Aorta (tissue), 5 donors: ENCODE measurements at regions not wholly inside any gene's neighbourhood (a gene's known extent, or its start where the extent isn't known, plus 50 kb on each side); places are given as distances from the start of the nearest gene placed in this dataset.

ENCODE experiments used
- ATAC-seq: fragments of 200-7000 bp; cut with Tn5 transposase; one replicate; pipeline ENCODE4 v1.9.1; 2022; ENCODE audit warnings: moderate library complexity; ENCODE audit not compliant: low FRiP score
- DNase-seq, 2 donors: peaks; one replicate each; pipeline ENCODE4 v3.0.0-alpha.2; 2020
- H3K27ac ChIP-seq, 2 donors: one replicate each; pipeline ENCODE4 v1.5.1; 2013; ENCODE audit warnings: low read length in 2 of 2, mild to moderate bottlenecking in 2 of 2, moderate library complexity in 2 of 2, control low read depth in 1 of 2, inconsistent platforms in 1 of 2, low read depth in 1 of 2
- H3K27me3 ChIP-seq, 2 donors: one replicate each; pipeline ENCODE4 v1.6.1; 2013; ENCODE audit warnings: control low read depth in 1 of 2, low read length in 1 of 2, mild to moderate bottlenecking in 1 of 2, moderate library complexity in 1 of 2; ENCODE audit not compliant: insufficient read depth in 2 of 2, control insufficient read depth in 1 of 2
- H3K36me3 ChIP-seq, 2 donors: one replicate each; pipeline ENCODE4 v1.6.1; 2013; ENCODE audit warnings: control low read depth in 1 of 2, low read length in 1 of 2, mild to moderate bottlenecking in 1 of 2; ENCODE audit not compliant: insufficient read depth in 2 of 2, control insufficient read depth in 1 of 2
- H3K4me1 ChIP-seq, 2 donors: one replicate each; pipeline ENCODE4 v1.6.1; 2013; ENCODE audit warnings: low read length in 2 of 2, control low read depth in 1 of 2, mild to moderate bottlenecking in 1 of 2, moderate library complexity in 1 of 2; ENCODE audit not compliant: insufficient read depth in 2 of 2, control insufficient read depth in 1 of 2
- H3K4me3 ChIP-seq, 2 donors: one replicate each; pipeline ENCODE4 v1.5.1; 2013; ENCODE audit warnings: low read length in 2 of 2, control low read depth in 1 of 2, mild to moderate bottlenecking in 1 of 2
- H3K9me3 ChIP-seq: one replicate; pipeline ENCODE4 v1.6.1; 2013; ENCODE audit warnings: mild to moderate bottlenecking, low read length; ENCODE audit not compliant: control insufficient read depth
- WGBS, 2 donors: extraction: QIAGEN DNeasy Blood & Tissue Kit; methylation state at CpG; one replicate each; pipeline ENCODE4 v1.1.7; 2013; 5-methylcytosine and 5-hydroxymethylcytosine counted together
- intact Hi-C, 2 donors: fragments of 100-400 bp; cut with DNase I; formaldehyde crosslinking; loops; one replicate each; pipeline versions ENCODE4 v1.14.2 to v1.15.0; 2022
- donor health status: healthy with polysubstance abuse.
- donor health status: Bipolar disorder and iron deficiency.
- donor health status: DM: no; HTN: no; CAD: no.
- donor health status: DM: no; HTN: no; CAD: no.
- donor health status: DM: yes; HTN: yes; CAD: no.

DNA sequence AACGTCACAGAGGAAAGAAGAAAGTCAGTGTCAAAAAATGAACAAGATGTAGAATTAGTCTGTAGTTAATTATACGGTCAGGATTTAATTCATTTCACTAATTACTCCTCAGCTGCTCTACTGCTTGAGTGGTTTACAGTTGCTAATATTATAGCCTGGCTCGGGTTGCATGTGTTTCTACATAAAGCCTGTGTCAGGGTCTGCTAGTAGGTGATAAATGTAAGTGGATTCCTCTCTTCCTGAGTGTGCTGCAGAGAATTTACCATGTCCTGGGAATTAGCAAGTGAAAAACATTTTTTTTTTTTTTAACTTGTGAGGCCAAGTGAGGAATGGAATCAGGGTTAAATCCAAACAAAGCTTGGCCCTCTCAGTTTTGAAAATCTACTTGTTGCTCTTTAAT lies 622.6 kb downstream of the EPHA4 start:
- WGBS, 2 donors, result 78 to 89% methylated on average over 3 of the region's 3 CpGs
- Histone ChIP-seq H3K4me3 (no peak overlapping the region), H3K36me3 (no peaks in the 10 kb centered on the region), H3K27ac (no peak overlapping the region), H3K27me3 (no peaks in the 10 kb centered on the region), H3K4me1 (no peaks in the 10 kb centered on the region), H3K9me3 (no peaks in the 10 kb centered on the region)
- ATAC-seq (no peak), DNase-seq (no peak)
- intact Hi-C loops, result no loop called here

DNA sequence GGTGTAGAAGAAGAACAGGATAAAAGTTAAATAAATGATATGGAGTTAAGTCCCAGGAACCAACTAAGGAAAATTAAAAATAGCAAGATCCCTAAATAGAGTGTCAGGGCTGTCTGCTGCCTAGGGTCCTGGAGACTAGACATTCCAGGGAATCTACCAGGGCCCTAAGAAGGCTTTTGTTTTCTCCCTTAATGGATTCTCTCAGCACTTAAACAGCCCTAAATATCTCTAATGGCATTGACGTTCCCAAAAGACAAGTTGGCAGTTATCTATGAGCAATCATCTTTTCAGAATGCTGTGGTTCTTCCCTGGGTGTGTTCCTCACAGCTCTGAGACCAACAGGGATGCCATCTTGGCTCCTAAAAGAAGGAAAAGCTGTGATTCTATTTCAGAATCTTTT lies 616.3 kb downstream of the EPHA4 start:
- intact Hi-C loops, result no loop called here
- Histone ChIP-seq H3K27me3 (no peaks in the 10 kb centered on the region), H3K4me1 (peaks cover under 1 to 7% of the 10 kb centered on the region in 2 donors), H3K4me3 (no peak overlapping the region), H3K9me3 (no peaks in the 10 kb centered on the region), H3K36me3 (no peaks in the 10 kb centered on the region), H3K27ac (no peak overlapping the region)
- ATAC-seq, result no peak
- WGBS, 2 donors, result 25 to 42% methylated on average over 1 of the region's 1 CpG
- no peak for DNase-seq

GRCh38 chr2:220956429-220956828 lies 615.7 kb downstream of the EPHA4 start:
- DNase-seq, result no peak
- no peak for ATAC-seq
- no peaks in the 10 kb centered on the region for H3K9me3 ChIP-seq
- no peaks in the 10 kb centered on the region for H3K36me3 ChIP-seq
- H3K27ac ChIP-seq, result no peak overlapping the region
- H3K4me3 ChIP-seq, result no peak overlapping the region
- WGBS, 2 donors, result 80 to 82% methylated on average over 2 of the region's 2 CpGs
- intact Hi-C loops, result no loop called here
- H3K4me1 ChIP-seq, result peaks cover 2 to 9% of the 10 kb centered on the region in 2 donors
- H3K27me3 ChIP-seq, result no peaks in the 10 kb centered on the region

- 3 to 10% methylated on average over 1 of the region's 1 CpG for WGBS, 2 donors
- DNase-seq, result peak in 1 of 2 donors; percentile 52
- intact Hi-C loops, result no loop called here
- no peak overlapping the region for H3K27ac ChIP-seq
- H3K27me3 ChIP-seq, result no peaks in the 10 kb centered on the region
- peak; percentile 56 for ATAC-seq
- no peaks in the 10 kb centered on the region for H3K36me3 ChIP-seq
- no peak overlapping the region for H3K4me3 ChIP-seq
- H3K4me1 ChIP-seq, result peaks cover 2 to 9% of the 10 kb centered on the region in 2 donors
- H3K9me3 ChIP-seq, result no peaks in the 10 kb centered on the region
These were observed 612.7 kb downstream of the EPHA4 start for GRCh38 chr2:220959391-220959802.

DNA sequence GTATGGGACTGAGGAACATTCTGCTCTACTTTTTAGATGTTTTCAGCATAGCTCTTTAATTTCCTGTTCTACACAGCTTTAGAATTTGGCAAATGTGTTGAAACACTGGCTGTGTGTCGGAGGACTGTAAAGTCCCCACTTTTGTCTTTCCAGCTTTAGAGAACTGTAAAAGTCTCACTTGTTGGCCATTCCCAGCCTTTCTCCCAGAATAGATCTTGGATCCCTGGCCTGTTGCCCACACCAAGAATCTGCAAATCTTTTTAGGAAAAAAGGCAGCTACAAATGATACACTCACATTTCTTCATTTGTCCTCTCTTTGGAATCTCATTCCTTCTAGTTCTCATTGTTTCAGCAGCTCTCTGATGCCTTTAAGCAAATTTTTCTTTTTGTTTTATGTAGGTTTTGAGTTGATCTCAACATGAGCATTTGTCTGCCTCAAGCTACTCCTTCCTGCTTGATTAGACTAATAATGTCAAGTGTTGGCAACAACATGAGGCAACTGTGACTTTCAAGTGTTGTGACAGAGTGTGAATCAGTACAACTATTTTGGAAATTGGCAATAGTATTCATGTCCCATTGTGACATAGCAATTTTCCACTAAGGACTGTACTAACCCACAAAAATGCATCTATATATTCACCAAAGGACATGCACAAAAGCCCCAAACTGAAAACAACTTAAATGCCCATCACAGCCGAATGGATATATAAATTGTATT lies 610.8 kb downstream of the EPHA4 start:
- WGBS, 2 donors, result 56% methylated on average over 2 of the region's 2 CpGs

DNA sequence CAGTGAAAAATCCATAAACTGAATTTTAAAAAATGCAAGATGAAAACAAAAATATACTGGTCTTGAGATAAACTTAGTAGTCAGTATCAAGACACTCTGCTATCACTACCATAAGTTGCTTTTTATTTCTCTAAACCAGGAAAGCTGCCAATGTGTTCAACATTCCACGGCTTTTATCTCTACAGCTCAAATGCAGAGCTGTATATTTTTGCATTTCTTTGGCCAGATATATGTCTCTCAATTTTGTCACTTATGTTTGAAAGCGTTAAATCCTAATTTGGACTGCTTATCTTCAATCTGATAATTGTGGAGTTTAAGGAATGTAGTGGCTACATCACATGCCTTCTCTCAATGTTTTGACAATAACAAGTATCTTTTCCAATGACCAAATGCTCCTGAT lies 609.5 kb downstream of the EPHA4 start:
- no peaks in the 10 kb centered on the region for H3K36me3 ChIP-seq
- ATAC-seq (no peak), DNase-seq (no peak)
- H3K27ac ChIP-seq, result no peak overlapping the region
- WGBS, 2 donors, result 18 to 19% methylated on average over 2 of the region's 2 CpGs
- intact Hi-C loops, result no loop called here
- H3K4me3 ChIP-seq, result no peak overlapping the region
- H3K4me1 ChIP-seq, result peaks cover 2 to 9% of the 10 kb centered on the region in 2 donors
- H3K27me3 ChIP-seq, result no peaks in the 10 kb centered on the region
- H3K9me3 ChIP-seq, result no peaks in the 10 kb centered on the region

More for the DNA sequence above, 610.8 kb downstream of the EPHA4 start:
- Histone ChIP-seq H3K27me3 (no peaks in the 10 kb centered on the region), H3K4me3 (no peak overlapping the region), H3K4me1 (peaks cover 2 to 9% of the 10 kb centered on the region in 2 donors), H3K9me3 (no peaks in the 10 kb centered on the region), H3K27ac (no peak overlapping the region), H3K36me3 (no peaks in the 10 kb centered on the region)
- ATAC-seq, result no peak
- intact Hi-C loops, result no loop called here
- DNase-seq, result no peak

DNA sequence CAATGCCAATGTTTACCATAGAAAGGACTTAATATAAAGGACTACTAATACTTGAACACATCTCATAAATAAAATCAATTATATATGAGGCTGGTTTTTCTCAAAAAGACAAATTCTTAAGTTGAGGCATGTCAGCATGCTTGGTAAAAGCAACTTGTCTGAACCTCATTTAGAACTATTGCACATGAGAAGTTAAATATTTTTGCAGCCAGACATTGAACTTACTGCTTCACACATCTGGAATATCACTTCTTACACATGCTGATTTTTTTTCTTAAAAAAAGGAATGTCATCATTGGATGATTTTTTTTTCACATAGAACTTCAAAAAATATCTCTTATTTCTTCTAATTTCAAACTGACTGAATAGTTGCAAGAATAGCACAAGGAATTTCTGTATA lies 609.0 kb downstream of the EPHA4 start:
- intact Hi-C loops, result no loop called here
- H3K9me3 ChIP-seq, result no peaks in the 10 kb centered on the region
- DNase-seq (no peak), ATAC-seq (no peak)
- H3K4me3 ChIP-seq, result no peak overlapping the region
- no peaks in the 10 kb centered on the region for H3K36me3 ChIP-seq
- no peak overlapping the region for H3K27ac ChIP-seq
- H3K4me1 ChIP-seq, result peaks cover 2 to 9% of the 10 kb centered on the region in 2 donors
- no peaks in the 10 kb centered on the region for H3K27me3 ChIP-seq

DNA sequence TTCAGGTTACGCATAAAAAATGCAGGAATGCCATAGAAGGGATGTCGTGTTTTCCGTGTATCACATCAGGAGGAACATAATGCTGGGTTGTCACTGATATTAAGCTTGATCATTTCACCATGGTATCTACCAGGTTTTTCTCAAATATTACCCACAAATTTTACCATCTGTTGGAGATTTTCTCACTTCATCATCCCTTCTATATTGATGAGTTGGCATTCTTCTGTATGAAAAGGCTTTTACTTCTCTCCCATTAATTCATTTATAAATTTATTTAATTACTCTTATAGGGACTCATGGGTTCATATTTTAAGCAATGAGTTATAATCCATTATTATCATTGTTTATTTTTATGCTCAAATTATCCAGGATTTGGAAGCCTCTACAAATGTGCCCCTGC lies 608.2 kb downstream of the EPHA4 start:
- no peak overlapping the region for H3K27ac ChIP-seq
- 97 to 98% methylated on average over 3 of the region's 3 CpGs for WGBS, 2 donors
- no peaks in the 10 kb centered on the region for H3K27me3 ChIP-seq
- ATAC-seq (no peak), DNase-seq (no peak)
- H3K4me3 ChIP-seq, result no peak overlapping the region
- no peaks in the 10 kb centered on the region for H3K9me3 ChIP-seq
- intact Hi-C loops, result no loop called here
- H3K36me3 ChIP-seq, result no peaks in the 10 kb centered on the region
- peaks cover 2 to 9% of the 10 kb centered on the region in 2 donors for H3K4me1 ChIP-seq

GRCh38 chr2:220966636-220967035 lies 605.5 kb downstream of the EPHA4 start:
- DNase-seq (no peak), ATAC-seq (no peak)
- H3K9me3 ChIP-seq, result no peaks in the 10 kb centered on the region
- no peaks in the 10 kb centered on the region for H3K4me1 ChIP-seq
- no peaks in the 10 kb centered on the region for H3K36me3 ChIP-seq
- no peaks in the 10 kb centered on the region for H3K27me3 ChIP-seq
- intact Hi-C loops, result no loop called here
- no peak overlapping the region for H3K4me3 ChIP-seq
- 64 to 69% methylated on average over 3 of the region's 3 CpGs for WGBS, 2 donors
- H3K27ac ChIP-seq, result no peak overlapping the region
